ENCODE measurements at regions not wholly inside any gene's neighbourhood (a gene's known extent, or its start where the extent isn't known, plus 50 kb on each side); places are given as distances from the start of the nearest gene placed in this dataset.

GRCh38 chr7:117973975-117974374 lies 100.7 kb upstream of the CTTNBP2 start (continued):
- TF ChIP-seq REST (IDR thresholded peaks at IDR 0.05; ENCODE audit: low read depth, low read length), result no peak
- TF ChIP-seq RBBP5 (conservative IDR thresholded peaks at IDR 0.05), result no peak

- TF ChIP-seq STAT1 (conservative IDR thresholded peaks at IDR 0.05) (no peak), ETV6 (conservative IDR thresholded peaks at IDR 0.05 in 1 of 2, IDR thresholded peaks at IDR 0.05 in 1 of 2; ENCODE audit: borderline replicate concordance in 1 of 2, low read depth in 1 of 2) (no peak), CHD2 (IDR thresholded peaks at IDR 0.05; ENCODE audit: borderline replicate concordance, low read depth, low read length) (no peak), LARP7 (IDR thresholded peaks at IDR 0.05) (no peak)
- Histone ChIP-seq H3K27ac (ENCODE audit: control insufficient read depth, insufficient read depth) (no peak overlapping the region), H3K36me3 (ENCODE audit: control insufficient read depth in 2 of 2, insufficient read depth in 2 of 2, low read length in 1 of 2) (no peaks in the 10 kb centered on the region), H3K27me3 (replicated peaks in 1 of 2; ENCODE audit: control insufficient read depth in 2 of 2, insufficient read depth in 2 of 2, low read length in 1 of 2) (no peaks in the 10 kb centered on the region), H3K4me2 (ENCODE audit: control insufficient read depth, insufficient read depth) (no peak overlapping the region), H3K4me1 (ENCODE audit: control insufficient read depth, insufficient read depth, low read length) (no peaks in the 10 kb centered on the region), H4K20me1 (ENCODE audit: control insufficient read depth, insufficient read depth) (no peaks in the 10 kb centered on the region), H2AFZ (ENCODE audit: control insufficient read depth, low read depth, low read length) (no peak overlapping the region), H3K9ac (ENCODE audit: control insufficient read depth, insufficient read depth, low read length) (no peak overlapping the region), H3K9me3 (replicated peaks; ENCODE audit: control insufficient read depth, insufficient read depth, low read length) (no peaks in the 10 kb centered on the region), H3K79me2 (ENCODE audit: control insufficient read depth, insufficient read depth, low read length) (no peaks in the 10 kb centered on the region), H3K4me3 (no peak overlapping the region)
- intact Hi-C loops (cut with micrococcal nuclease; ENCODE audit: unreplicated experiment) (no loop called here), in situ Hi-C loops (cut with MboI) (no loop called here)
- ChIA-PET SMC1A (ENCODE audit: uncharacterized antibody, unreplicated experiment) (no interaction called here), CTCF (no interaction called here), POLR2A (no interaction called here), RAD21 (ENCODE audit: unreplicated experiment) (no interaction called here)
- DNase-seq (ENCODE audit: low read depth, low spot score) (no peak), FAIRE-seq (no peak), ATAC-seq (no peak)
- BruUV-seq (replicated peaks), result no TSS peak
- 0% methylated on average over 2 of the region's 2 CpGs for WGBS (ENCODE audit: insufficient coverage, insufficient replicate concordance, low lambda C conversion rate, missing lambda C conversion rate)
Observed at GRCh38 chr7:117974891-117975290, 101.7 kb upstream of the CTTNBP2 start.
